Frontal cortex (tissue), 3 donors: ENCODE measurements at regions not wholly inside any gene's neighbourhood (a gene's known extent, or its start where the extent isn't known, plus 50 kb on each side); places are given as distances from the start of the nearest gene placed in this dataset.
"Not testable (repeated sequence)": the region's sequence is repeated elsewhere in the genome, so short reads cannot be mapped to it uniquely, and the experiment has no call there.

Source experiments
- DNase-seq, 2 donors: peaks; one replicate each; pipeline ENCODE4 v3.0.0; 2012; ENCODE audit warnings: low spot score in 2 of 2
- FAIRE-seq: peaks from 2 replicates; lab custom pipeline; 2012; peaks lifted over from hg19 to GRCh38; lab: Jason Lieb, UNC
- donor health status: control.
- donor health status: control.
- donor health status: control.

DNA sequence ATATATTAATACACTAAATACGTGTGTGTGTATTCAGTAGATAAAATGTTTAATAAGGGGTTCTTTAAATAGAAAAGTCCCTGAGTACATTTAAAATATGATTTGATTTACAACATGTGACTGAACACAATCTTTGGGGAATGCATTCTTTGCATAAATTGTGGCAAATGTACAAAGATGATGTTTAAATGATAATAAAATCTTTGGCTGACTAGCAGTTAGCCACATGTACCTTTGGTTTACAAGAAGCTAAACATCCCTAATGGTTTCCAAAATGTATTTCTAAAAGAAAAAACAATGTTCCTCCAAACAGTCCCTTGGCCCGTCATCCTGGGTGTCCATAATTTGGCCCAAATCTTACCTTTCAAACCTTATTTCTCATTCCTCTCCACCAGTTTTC, 106.4 kb upstream of the MARK1 start:
- FAIRE-seq (no peak), DNase-seq (no peak)

DNA sequence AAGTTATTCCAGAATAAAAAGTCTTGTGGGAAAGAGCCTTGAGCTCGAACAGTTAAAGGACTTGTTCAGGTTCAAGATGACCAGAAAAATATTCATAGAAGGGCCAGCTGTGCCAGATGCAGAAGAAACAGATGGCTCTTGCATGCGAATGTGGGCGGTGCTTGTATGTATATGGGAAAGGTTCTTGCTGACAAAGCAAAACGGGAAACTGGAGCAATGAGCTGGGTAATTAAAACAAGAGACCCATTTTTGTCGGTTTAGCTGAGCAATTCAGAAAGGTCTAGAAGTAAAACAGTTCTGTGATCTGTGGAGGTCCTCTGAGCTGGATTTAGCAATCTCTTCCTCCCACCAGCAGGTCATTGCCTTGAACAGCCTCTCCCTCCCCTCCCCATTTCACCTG, 107.2 kb upstream of the MARK1 start:
- FAIRE-seq (no peak), DNase-seq (no peak)

- not testable (repeated sequence) for DNase-seq, FAIRE-seq
These were observed 115.6 kb upstream of the MARK1 start for GRCh38 chr1:220412382-220412781.

GRCh38 chr1:220410611-220411010, 117.3 kb upstream of the MARK1 start:
- no peak for FAIRE-seq

DNA sequence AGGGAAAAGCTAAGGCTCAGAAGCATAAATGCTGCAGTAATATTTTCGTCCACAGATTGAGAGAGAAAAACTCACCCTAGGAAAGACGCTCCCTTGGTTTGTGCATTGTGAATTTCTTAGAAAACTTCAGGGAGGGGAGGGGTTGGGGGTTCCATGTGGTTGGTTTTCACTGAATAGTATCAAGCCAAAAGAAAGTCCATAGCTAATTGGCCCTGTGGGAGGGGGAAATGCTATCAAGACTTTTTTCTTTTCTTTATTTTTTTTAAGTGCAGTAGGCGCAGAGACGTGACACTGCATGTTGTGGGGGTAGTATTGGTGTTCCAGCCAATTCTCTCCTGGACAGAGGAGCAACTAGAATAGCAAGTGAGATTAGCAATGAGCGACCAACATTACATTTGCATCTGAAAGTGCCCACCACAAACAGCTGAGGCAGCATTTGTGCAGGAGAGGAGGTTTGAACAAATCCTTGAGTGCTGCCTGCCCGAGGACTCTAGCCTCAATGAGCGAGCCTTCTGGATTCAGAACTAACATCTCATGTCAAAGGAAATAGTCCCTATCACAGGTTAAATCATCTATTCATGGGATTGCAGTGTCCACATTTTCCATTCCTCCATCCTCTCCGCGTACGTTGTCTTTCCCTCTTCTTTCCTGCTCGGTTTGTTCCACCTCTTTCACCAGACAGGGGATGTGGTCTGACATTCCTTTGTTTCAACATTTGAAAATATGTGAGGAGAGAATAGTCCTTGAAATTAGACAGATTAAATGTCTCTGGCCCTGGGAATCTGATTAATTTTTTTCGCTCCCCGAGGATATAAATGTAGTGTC, 118.0 kb upstream of the MARK1 start:
- DNase-seq (peak in 1 of 2 donors; percentile 4), FAIRE-seq (no peak)

More at GRCh38 chr1:220410611-220411010, 117.3 kb upstream of the MARK1 start:
- no peak for DNase-seq

DNA sequence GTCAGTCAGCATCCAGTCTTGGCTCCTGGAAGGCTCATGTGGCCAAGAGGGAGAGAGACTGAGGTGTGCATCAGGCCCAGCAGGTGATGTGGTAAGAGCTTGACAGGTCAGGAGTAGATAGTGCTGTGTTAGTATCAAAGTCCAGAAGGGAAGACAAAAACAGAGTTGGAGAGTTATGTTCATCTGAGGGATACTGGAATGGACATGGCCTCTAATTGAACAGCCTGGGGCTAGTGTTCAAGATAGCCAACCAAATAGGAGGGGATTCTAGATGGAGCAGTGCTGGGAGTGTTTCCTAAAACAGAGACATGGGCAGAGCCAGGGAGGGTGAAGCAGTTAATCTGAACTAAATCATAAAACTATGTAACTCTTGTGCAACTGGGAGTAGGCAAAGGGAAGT, 120.7 kb upstream of the MARK1 start:
- FAIRE-seq: no peak
- DNase-seq: no peak

DNA sequence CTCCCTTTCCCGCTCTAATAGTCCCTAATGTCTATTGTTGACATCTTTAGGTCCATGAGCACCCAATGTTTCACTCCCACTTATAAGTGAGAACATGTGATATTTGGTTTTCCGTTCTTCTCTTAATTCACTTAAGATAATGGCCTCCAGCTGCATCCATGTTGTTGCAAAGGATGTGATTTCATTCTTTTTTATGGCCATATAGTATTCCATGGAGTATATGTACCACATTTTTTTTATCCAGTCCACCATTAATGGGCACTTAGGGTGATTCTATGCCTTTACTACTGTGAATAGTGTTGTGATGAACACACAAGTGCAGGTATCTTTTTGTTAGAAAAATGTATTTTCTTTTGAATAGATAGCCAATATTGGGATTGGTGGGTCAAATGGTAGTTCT, 126.0 kb upstream of the RAB3GAP2 start:
- DNase-seq (no peak), FAIRE-seq (no peak)

GRCh38 chr1:220391491-220391890, 119.2 kb upstream of the RAB3GAP2 start:
- FAIRE-seq (no peak), DNase-seq (no peak)

GRCh38 chr1:220389634-220390033, 117.4 kb upstream of the RAB3GAP2 start:
- FAIRE-seq (no peak), DNase-seq (no peak)

DNA sequence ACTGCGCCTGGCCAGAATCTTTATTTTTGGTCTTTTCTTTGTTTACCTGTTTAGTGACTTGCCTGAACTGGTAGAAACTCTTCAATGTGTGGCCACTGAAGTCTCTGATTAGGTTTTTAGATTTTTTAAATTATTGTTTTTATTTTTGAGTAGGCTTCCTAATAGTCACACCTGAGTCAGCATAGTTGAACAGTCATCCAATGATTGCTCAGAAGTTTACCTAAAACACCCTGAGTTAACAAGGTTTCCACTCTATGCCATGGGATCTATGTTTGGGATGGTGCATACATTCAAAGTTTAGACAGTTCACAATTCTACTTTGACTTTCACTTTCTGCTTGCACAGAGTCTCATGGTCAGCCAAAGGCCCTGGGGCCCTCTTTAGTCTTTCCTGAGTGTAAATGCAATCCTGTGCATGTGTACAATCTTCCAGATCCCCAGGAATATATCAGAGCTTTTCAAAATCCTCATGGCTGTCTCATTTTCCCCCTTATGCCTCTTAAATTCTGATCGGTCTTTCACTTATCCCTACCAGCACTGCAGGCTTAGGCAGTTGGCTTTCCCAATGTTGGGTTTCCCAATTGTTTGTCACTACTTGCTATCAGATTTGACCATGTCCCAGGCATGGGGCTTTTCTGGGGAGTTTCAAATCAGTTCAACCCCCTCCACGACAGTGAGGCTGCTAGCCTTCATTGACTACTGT, 114.4 kb upstream of the RAB3GAP2 start:
- DNase-seq (no peak), FAIRE-seq (no peak)

GRCh38 chr1:220385158-220385557, 112.9 kb upstream of the RAB3GAP2 start:
- FAIRE-seq (no peak), DNase-seq (no peak)

DNA sequence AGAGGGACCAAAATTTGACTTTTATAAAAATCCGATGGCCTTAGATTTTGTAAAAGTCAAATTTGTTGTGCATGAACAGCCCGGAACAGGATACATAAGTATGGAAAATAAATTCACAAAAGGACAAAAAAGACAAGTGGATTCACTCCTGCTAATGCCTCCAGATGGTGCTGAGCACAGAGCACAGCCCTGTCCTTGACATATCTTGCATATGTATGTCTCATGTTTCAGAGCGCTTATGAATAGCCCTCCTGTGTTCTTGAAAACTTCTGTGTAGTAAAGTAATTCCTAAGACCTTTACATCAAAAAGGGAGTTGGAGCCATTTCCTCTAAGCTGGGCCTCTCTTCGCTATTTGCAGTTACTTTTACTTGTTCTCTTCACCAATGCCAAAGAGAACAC, 110.7 kb upstream of the RAB3GAP2 start:
- FAIRE-seq (no peak), DNase-seq (no peak)

DNA sequence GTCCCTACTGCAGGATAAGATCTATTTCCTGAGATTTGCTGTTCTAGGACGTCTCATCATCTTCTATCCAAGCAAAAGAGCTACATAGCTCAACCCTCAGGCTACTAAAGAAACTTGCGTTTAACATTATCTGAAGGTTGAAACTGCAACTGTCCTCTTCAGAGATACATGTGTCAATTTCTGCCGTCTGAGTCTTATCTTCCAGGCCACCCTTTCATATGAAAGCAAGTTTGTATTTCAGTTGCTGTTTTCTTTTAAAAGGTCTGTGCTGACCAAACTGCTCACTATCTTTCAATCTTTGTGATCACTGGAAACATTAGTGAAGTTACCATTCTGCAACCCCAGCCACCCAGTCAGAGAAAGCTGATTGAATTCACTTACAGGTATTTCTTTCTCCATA, 108.6 kb upstream of the RAB3GAP2 start:
- no peak for FAIRE-seq
- no peak for DNase-seq

GRCh38 chr1:220378571-220379302, 106.5 kb upstream of the RAB3GAP2 start:
- FAIRE-seq: no peak
- DNase-seq: no peak

GRCh38 chr1:220375715-220376114, 103.5 kb upstream of the RAB3GAP2 start:
- DNase-seq: no peak
- FAIRE-seq: no peak

DNA sequence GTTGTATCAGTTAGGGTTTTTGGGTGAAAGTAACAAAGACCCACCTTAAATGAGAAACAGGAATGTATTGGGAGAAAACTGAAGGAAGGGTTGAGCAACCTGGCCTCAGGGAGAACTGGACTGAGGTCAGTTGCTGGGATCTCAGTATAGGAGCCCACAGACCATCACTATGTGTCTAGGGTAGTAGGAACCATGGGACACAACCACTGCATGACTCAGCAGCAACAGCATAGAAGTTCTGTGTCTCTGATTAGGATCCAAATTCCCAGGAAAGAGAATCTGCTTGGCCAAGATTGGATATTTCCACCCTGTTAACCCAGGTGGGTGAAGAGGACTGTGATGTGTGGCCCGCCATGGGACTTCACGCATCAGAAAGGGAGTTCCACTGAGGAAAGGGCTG, 102.2 kb upstream of the RAB3GAP2 start:
- no peak for DNase-seq
- FAIRE-seq: no peak

DNA sequence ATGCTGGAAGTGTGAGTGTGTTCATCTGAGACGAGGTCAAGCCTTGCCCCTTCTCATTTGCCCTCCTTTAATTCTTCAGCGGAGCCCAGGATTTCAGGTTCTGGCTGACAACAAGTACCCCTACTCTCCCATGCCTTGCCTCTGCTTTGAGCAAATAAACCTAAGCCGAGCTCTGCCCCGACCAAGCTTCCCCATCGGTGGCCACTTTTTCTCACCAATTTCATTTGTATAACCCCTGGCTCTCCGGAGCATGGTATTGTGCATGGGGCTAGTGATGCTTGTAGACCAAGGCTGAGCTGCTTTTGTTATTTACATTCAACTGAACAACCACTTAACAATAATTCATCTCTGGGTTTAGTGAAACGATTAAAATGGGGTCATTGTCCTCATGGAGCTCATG, 100.2 kb upstream of the RAB3GAP2 start:
- no peak for DNase-seq
- no peak for FAIRE-seq

DNA sequence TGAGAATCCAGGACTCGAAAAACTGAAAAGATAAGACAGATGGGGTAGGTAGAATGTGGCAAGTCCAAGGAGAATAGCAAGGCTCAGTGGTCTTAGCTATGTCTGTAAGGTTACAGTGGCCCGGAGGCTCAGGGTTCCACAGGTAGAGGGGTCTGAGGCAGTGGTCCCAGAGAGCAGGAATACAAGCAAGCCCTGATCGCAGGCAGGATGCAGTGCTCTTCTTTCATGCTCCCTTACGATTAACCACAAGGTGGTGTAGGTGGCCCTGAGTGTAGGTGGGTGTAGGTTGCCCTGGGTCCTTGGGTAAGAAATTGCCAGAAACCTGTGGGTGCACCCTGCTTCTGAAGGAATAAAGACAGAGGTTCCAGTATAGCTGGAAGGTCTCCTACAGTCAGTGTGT, 99.1 kb upstream of the RAB3GAP2 start:
- no peak for DNase-seq
- no peak for FAIRE-seq

DNA sequence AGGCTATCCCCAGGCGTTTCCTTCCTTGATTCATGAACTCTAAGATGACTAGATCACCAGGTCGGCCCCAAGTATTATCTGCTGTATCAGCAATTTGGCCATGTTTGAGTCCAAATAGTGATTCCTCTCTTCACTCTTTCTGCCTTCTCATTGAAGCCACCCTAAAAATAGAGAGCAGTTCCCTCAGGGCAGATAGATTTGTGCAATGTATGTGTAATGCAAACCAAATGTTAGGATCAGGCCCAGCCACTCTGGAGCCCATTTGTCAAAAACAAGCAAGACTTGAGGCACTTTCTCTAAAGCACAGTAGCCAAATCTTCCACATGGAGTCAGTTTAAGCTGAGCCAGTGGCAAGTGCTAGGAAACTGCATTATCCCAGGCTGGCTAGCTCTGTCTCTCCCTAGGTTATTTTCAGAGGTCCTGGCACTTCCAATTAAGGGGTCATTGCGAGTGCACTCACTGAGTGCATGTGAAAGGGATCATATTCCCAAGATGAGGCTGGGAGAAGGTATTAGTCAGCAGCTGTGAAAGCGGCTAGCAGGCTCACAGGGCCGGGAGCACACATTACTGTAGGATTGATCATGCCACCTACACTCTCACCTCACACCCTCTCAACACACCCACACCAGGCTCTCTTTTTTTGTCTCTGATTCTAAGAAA, 97.9 kb upstream of the RAB3GAP2 start:
- peak in 1 of 2 donors; percentile 23 for DNase-seq
- no peak for FAIRE-seq

DNA sequence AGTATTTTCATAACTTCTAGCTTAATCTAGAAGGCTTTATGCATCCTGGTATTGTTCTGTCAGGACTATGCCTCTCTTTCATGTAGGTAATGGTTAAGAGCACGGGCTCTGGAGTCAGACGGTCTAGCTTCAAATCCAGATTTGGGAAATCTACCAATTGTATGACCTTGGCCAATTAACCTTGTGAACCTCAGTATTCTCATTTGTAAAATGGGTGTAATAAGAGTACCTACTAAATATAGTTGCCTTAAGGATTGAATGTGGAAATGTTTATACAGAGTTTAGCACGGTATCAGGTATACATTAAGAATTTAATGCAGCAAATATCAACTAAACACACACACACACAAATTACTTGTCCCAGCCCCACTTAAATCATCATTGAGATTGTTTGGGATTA, 97.3 kb upstream of the RAB3GAP2 start:
- DNase-seq: no peak
- no peak for FAIRE-seq
